COLO829 (cell line): ENCODE measurements at regions not wholly inside any gene's neighbourhood (a gene's known extent, or its start where the extent isn't known, plus 50 kb on each side); places are given as distances from the start of the nearest gene placed in this dataset.
"Not testable (repeated sequence)": the region's sequence is repeated elsewhere in the genome, so short reads cannot be mapped to it uniquely, and the experiment has no call there.

Source experiments
- DNase-seq: peaks from one replicate; pipeline ENCODE4 v3.0.0; 2012; ENCODE audit warnings: low spot score

DNA sequence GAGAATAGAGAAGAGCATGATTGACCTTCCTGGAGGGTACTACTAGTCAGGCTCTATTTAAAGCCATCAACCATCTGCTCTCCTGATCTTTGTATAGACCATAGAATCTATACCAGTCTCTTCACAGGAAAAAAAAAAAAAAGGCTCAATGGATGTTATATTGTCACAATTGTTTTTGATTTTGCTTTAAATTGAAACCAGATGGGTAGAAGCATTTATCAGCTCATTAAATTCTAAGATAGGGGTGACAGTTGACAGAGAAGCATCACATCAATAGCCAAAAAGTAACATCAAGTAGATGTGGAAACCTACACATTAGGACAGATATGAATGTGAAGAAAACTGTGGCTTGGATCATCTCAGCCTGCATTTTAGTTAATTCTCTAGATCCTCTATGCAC is 558.9 kb upstream of the MBL2 start:
- no peak for DNase-seq

DNA sequence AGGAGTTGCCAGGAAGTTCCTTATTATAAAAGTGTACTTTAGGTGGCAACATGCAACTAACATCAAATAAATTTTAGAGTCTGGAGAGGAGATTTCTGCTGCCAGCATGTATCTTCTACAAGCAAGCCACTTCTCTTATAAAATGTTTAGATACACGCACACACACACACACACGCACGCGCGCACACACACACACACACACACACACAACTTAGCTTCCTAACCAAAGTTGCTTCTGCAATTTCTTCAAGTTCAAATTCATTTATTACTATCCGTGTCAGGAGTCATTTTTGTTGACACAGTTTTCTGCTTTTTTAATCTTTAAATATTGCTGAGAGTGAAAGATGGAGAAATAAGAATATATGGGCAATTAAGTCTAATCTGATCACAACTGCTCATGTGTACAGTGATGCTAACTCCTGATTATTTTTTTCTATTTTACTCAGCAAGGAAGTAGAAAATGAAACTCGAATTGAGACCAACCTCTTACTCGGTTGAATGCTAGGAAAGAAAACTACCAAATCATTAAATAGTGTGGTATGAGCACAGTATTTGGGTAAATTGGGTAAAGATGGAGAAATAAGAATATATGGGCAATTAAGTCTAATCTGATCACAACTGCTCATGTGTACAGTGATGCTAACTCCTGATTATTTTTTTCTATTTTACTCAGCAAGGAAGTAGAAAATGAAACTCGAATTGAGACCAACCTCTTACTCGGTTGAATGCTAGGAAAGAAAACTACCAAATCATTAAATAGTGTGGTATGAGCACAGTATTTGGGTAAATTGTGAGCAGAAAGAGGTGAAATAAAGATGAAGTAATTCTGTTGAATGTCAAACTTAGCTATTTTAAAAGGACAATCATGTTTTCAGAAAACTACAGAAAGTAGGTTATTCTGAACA is 554.1 kb upstream of the MBL2 start:
- DNase-seq, result not testable (repeated sequence)

DNA sequence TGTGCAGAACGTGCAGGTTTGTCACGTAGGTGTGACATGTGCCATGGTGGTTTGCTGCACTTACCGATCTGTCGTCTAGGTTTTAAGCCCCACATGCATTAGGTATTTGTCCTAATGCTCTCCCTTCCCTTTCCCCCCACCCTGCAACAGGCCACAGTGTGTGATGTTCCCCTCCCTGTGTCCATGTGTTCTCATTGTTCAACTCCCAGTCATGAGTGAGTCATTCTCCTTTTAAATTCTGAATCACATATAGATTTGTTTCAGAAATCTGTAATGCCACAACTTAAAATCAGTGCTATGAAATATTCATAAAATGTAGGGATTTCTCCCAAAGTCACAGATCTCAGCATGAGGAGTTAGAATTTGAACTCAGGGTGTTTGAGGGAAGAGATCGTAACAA is 552.5 kb upstream of the MBL2 start:
- no peak for DNase-seq

DNA sequence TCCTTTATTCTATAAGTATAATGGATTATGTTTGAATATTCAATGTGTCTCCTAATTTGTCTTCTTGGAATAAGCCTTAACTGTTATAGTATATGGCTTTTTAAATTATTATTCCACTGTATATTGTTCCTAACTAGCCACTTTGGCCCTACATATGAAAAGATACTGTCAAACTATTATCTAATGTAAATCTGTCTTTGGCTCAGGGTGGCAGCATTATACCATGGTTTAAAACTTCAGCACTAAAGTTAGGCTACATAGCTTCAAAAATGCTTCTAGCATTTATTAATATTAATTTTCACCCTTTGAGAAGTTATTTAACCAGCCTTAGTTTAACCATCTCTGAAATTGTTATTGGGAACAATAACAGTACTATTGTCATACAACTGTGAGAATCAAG is 543.1 kb upstream of the MBL2 start:
- DNase-seq, result no peak

DNA sequence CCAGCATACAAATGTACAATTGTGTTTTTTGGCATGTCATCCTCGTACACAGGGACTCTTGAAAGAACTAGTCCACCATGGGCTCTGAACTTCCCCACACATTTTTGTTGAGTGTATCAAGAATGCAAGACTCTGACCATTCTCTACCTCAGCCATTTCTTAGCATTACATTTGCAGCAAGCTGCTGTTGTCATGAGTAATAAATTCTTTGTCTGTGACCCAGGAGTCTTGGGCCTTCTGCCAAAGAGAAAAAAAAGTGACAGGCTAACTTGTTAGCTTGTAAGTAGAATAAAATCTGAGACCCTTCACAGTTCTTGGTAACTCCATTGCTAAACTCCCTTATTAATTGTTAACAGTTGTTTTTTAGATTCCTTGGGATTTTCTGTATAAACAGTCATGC is 542.3 kb upstream of the MBL2 start:
- no peak for DNase-seq

DNA sequence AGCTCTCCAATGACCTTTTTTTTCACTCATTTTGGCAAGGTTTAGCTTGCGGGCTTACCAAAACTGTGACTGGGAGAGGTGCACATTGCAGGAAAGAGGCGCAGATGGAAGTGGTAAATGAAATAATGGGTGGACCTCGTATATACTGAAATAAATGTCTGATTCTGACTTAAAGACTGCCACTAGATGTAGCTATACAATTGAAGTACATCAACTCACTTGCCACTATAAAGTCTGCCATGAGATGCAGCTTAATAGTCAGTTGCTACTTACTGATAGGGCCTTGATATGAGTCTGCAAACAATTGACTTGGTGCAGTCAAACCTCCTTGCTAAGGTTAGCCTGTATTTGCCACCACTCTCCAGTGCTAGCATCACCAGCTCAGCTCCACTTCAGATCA is 525.9 kb upstream of the MBL2 start:
- no peak for DNase-seq

DNA sequence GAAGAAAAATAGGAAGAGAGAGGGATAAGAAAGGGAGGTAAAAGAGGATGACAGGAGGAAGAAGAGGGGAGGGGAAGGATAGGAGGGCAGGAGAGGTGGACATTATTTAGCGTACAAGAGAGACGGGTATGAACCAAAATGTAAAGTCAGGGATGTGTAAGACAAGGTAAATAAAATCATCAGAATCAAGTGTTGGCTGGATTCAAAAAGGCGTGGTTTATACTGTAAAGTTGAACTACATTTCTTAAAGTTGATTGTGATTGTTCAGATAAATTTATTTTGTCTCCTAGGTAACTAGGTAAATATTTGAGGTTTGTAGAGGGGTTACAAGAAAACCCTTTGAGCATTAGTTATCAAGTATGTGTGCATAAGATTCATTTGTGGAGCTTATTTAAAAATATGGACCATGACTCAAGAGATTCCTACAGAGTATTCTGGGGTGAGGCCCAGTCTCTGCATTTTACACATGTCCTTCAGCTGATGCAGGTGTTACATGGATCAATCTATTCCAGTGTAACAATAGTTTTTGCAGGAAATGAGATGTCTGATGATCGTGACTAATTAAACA is 512.1 kb upstream of the MBL2 start:
- DNase-seq, result no peak

DNA sequence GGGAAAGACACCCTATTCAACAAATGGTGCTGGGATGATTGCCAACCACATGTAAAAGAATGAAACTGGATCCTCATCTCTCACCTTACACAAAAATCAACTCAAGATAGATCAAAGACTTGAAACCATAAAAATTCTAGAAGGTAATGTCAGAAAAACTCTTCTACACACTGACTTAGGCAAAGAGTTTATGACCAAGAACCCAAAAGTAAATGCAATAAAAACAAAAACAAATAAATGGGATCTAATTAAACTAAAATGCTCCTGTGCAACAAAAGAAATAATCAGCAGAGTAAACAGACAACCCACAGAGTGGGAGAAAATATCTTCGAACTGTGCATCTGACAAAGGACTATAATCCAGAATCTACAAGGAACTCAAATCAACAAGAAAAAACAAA is 504.2 kb upstream of the MBL2 start:
- no peak for DNase-seq

DNA sequence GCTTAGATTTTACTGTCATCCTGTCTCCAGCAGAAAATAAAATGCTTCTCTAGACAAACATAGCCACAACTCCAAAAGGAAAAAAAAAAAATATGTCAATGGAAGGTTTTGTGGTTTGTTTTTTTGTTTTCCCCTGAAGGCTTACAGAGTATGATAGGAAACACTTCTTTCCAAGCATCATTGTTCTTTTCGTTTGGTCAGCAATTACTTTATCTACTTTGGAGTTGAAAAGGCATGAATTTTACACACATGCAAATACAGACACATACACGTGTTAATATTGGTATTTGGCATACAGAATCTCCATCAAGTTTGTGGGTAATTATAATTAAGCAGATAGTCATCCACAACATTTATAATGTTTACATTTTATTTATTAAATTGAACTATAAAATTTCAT is 496.9 kb upstream of the MBL2 start:
- no peak for DNase-seq

DNA sequence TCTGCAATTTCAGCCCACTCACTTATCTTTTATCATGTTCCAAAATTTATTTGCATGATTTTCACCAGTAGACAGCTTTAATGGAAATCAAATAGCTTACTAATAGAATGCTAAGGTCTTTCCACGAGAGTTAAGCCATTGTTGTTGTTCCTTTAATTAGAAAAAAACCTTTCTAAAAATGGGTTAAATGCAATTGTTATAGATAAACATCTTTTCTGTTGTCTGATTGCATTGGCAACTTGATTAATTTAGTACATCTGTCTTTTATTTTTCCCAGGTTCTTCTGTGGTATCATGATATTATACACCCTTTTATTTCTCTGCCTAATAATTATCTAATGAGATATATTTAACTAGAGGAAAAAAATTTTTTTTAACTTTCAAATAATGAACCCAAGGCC is 487.6 kb upstream of the MBL2 start:
- no peak for DNase-seq

DNA sequence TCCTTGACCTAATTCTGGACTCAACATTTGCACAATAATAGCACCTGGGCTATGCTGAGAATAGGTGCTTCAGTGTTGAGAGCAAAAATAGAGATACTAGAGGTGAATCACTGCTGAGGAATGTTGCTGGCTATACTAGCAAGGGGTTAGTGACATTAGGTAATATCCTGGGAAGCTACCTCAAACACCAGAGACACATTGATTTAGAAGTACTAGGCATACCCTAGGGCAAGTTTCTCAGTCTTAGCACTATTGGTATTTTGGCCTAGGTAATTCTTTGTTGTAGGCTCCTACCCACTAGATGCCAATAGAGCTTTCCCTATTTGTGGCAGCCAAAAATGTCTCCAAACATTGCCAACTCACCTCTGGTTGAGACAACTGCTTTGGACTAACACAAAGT is 484.0 kb upstream of the MBL2 start:
- no peak for DNase-seq

DNA sequence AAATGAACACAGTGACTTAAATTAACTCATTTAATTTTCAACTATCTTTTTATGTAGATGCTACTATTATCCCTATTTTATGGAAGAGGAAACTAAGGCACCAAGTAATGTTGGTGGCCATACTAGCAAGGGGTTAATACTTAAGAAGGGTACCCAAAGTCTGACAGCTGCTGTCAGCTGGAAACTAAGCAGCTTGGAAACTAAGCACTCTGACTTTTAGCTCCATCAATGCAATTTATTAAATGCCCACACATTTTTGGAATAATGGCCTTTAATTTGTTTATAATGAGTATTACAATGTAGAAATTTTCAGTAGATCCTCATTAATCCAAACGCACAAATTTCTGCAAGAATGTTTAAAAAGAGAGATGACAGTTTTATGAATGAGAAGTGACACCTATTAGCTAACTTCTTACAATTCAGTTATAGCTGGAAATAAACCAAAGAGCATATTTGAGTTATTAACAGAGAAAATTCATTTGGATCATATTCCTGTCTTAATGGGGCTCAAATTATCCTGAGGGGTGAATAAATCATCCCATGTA is 483.1 kb upstream of the MBL2 start:
- no peak for DNase-seq

DNA sequence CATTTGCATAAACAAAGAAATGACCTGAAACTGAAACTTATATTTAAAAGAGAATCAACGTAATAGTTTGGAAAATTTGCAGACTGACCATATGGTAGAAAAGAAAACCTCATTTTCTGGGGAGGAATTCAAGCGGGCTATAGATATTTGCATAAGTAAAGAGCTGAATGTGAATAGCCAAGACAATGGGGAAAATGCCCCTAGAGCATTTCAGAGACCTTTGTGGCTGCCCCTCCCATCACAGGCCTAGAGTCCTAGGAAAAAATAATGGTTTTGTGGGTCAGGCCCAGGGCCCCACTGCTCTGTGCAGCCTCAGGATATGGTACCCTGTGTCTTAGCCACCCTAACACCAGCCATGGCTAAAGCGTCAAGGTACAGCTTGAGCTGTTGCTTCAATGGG is 480.6 kb upstream of the MBL2 start:
- DNase-seq, result no peak

DNA sequence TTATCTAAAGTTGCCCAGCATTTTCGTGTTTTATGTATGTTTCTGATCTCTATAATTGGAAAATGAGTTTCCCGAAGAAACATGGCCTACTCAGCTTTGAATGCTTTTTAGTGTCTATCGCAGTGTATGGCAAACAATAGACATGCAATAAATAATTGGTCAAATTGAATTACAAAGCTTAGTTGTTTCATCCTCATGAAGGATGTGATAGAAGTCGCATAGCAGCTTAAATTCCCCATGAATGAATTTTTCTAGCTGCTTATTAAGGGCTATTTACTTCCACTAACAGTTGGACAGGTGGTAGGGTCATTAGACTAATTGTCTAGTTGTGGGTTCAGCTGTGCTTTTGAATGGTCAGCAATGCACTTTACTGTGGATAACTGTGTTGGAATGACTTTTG is 467.3 kb upstream of the MBL2 start:
- no peak for DNase-seq

DNA sequence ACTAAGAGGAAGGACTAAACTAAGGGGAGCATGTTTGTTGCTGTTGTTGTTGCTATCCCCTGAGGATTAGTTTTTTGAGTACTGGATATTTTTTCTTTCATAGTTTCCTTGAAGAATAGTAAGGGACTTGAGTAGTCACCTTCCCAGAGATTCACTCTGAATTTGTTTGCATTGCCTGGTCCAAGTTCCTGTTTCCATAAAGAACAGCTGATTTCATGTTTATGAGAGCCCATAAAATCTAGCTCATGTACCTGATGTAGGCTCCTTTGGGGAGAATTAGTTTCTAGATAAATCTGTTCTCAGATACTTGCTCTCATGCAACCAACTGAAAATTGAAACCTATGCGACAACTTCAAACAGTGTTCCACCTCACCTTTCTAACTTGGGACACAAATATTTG is 464.4 kb upstream of the MBL2 start:
- no peak for DNase-seq

DNA sequence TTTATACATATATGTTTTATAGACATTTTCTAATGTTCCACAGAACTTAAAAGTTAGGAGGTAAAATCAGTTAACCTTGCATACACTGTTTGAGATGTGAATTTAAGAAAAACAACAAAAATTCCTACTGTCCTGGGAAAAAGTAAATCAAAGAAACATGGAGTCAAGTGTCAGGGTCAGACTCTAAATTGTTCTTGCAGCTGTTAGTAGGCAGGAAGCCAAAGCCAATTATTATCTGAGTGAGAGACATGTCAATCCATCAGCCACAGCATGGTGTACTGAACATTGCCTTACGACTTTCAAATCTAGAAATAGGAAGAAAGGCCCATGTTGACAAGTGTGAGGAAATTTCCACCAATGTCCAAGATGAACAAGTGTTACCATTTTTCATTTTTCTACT is 461.2 kb upstream of the MBL2 start:
- DNase-seq, result no peak

DNA sequence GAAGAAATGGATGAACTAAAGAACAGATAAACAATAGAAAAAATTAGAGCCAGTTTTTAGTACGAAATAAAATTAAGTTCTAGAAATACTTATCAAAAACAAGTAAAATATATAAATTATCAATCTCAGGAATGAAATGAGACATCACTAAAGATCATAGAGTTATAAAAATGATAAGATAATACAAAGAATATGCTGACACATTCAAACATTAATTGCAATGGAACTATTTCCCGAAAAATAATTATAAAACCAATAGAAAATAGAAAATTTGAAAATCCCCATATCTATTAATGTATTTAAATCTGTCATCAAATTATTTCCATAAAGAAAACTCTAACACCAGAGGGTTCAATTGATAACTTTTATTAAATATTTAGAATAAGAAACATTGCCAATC is 458.1 kb upstream of the MBL2 start:
- DNase-seq, result no peak

DNA sequence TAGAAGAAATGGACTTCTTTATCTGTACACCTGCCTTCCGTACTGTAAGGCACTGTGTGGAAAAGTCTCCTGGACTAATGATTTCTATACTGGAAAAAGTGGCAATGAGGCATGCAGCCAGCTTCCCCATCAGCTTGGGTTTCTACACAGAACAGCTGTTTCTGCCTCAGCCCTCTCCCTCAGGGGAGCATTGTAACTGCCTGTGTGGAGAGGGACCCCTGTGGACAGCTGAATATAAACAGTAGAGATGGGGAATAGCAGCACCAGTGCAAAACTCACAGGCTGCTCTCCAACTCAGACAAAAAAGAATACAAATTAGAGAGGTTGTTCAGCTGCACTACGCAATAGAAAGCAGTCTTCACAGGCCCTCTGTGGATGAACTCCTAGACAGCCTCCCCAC is 451.3 kb upstream of the MBL2 start:
- no peak for DNase-seq

DNA sequence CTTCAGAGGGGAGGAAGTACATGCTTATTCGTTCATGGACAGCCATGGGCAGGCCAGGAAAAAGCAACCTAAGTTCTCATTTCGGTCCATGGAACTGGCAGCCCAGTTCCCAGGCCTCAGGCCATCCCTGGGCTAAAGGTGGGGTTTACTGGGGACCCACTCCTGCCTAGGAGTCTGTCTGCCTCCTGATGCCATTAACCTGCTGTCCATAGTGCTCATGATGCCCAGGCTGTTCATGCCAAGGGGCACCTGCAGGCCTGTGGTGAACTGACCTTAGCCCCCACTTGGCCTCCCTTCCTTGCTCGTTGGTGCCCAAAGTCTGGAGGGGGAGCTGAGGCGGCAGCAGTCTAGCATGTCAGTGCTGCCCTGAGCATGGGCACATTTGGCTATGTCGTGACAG is 450.2 kb upstream of the MBL2 start:
- DNase-seq, result no peak

DNA sequence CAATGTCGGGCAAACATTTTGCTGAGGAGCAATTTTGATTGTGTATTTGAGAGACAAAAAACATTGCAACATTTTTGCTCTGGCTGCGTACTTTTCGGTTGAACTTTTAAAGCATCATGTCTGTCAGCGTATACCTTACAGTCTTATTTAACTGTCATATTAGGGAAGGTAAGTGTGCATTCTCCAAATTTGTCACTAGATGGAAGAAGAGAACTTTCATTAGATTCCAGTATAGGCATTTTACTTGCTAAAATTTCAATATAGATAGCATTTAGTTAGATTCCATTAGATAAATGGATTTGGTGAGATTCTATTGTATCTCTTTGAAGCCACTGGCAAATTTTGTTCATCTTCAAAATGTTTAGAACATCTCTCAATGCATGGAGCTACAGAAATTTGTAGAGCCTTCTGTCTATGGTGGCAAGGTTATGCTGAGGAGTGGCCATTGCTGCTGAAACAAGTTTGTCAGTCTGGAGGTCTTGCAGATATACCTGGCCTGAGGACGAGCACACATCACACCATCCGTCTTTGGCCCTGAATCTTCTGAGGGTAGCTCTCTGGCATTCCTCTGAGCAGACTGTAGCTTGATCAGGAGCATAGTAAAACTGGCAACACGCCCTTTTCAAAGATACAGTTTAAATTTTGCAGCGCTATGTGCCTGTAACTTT is 437.5 kb upstream of the MBL2 start:
- no peak for DNase-seq

DNA sequence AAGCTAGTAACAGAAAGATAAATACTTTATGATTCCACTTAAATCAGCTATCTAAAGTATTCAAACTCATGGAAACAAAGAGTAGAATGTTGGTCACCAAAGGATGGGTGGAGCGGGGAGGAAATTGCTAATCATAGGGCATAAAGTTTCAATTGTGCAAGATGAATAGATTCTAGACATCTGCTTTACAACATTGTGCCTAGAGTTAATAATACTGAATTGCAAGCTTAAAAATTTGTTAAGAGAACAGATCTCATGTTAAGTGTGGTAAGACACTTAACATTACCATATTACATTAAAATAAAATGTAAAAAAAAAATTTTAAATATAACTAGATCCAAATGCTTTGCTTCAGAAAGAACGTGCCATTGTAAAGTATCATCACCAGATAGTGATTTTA is 411.1 kb upstream of the MBL2 start:
- DNase-seq, result no peak

DNA sequence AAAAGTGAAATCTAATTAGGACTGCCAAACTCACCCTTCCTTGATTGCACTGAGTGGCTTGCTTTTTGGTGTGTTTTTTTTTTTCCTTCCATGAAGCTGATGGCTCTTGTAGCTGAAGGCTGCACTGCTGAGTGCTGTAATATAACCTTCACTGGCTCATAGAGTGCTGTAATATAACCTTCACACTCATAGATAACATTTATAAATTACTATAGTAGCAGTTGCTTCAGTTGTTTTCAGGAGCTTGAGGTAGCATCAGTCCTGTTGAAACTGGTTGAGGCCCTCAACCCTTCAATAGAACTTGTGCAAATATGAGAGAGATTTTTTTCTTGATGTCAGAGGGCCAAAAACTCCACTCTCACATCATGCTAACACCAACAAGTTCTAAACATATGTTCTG is 404.9 kb upstream of the MBL2 start:
- DNase-seq, result no peak

DNA sequence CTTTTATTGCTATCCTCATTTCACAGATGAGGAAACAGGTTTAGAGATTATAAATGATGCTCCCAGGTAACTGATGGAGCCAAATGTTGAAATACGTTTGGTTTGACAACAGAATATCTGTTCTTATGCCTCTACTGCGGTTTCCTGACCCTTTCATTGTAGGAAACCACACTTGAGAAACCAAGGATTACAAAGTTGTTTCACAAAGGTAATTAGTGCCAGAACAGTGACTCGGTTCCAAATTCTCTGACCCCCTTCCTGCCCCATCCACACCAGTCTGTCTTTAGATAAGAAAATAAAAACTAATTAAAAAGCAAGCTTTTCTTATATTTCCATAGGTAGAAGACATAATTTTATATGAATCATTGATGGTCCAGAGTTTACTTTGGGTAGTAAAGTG is 393.7 kb upstream of the MBL2 start:
- DNase-seq, result no peak
